NCI-H82 (cell line): ENCODE measurements at regions not wholly inside any gene's neighbourhood (a gene's known extent, or its start where the extent isn't known, plus 50 kb on each side); places are given as distances from the start of the nearest gene placed in this dataset.

Source experiments
- DNase-seq: peaks from one replicate; lab custom pipeline; 2025; lab: John Stamatoyannopoulos, UW

- no peak for DNase-seq
Measured at GRCh38 chr12:87793131-87793530, 236.1 kb downstream of the C12orf50 start.

DNA sequence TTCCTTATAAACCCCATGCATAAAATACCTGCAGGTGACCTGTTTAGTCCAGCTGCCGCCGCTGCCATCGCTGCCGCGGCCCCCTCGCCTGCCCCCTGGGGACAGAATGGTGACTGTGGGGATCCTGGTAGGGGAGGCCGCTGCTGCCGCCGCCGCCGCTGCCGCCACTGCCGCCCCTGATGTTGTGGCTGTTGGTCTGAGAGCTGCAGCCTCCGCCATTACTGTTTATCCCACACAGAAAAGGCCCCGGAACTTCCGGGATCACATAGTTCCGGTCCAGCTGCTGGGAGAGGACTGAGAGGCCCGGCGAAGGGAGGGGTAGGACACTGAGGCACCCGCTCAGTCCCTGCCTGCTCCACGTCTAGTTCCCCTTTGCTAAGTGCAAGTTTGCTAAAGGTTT, 244.9 kb downstream of the C12orf50 start:
- DNase-seq: peak; percentile 4

- no peak for DNase-seq
Measured at GRCh38 chr12:87783467-87783866, 245.7 kb downstream of the C12orf50 start.

DNA sequence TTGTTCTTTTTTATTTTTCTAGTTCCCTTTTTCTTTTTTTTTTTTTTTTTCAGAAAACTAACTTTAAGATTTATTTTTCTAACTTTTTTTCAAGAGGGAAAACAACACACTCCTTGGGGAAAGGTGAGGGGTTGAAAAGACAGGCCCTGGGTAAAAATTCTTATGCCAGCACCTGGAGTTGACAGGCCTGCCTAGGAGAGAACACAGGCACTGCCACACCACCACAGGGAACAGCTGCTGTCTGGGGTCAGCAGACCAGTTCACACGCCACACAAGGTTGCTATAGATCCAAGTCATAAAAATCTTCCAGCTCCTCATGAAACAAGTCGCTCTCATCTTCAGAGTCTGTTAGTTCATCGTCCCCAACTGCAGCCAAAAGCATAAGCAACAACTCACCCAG, 246.4 kb downstream of the C12orf50 start:
- DNase-seq: no peak

DNA sequence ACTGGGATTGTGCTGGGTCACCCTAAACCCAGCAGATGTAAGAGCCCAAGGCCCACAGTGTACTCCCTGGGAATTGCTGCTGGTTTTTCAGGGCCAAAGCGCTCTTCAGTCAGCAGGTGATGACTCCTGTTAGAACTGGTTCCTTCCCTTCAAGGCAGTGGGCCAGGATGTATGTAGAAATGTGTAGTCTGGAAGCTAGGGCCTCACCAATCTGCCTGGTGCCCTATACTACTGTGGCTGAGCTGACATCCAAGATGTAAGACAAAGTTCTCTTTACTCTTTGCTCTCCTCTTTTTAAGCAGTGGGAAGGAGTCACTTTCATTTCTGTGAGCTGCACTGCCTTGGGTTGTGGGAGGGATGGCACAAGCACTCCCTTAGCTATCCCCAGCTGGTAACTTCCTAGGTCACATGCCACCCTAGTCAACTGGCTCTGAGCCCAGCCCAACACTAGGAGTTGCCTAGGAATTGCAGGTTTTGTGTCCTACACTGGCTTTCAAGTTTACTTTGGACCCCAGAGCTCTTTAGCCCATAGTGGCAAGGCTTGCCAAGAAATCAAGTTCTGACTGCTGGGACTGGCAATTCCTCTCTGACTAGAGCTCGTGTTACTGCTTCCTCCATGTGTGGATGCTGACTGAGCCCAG, 249.2 kb downstream of the C12orf50 start:
- no peak for DNase-seq

DNA sequence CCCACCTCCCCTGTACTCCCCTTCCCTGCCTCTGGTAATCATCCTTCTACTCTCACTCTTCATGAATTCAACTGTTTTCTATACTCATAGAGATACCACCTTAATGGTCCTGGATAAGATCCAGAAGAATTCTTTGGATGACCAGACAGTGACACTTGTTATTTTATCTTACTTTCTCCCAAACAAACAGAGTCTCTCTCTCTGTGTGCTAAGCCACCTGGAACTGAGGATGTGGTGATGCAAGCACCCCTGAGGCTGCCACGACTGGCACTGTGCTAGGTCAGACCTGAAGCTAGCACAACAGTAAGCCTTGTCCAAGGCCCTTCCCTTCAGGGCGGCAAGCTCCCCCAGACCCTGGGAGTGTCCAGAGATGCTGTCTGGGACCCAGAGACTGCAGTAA, 250.2 kb downstream of the C12orf50 start:
- DNase-seq: no peak

- DNase-seq: no peak
Measured at GRCh38 chr12:87778065-87778464, 251.1 kb downstream of the C12orf50 start.

DNA sequence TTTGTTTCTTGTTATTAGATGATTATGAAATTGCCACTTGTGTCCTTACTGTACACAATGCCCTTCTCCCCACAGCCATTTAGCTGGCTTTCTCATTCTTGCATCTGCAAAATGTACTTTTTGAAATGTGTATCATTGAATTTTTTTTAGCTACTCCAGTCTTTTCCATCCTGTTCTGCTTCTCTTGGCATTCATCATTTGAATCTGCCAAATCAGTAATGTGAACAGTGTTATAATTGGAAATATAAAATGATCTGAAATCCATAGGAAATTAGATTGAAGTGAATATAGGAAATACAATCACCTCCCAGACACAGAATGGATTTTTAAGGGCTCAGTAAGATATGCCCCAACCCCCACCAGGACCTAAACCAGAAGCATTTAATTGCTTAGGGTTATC, 253.4 kb downstream of the C12orf50 start:
- no peak for DNase-seq

DNA sequence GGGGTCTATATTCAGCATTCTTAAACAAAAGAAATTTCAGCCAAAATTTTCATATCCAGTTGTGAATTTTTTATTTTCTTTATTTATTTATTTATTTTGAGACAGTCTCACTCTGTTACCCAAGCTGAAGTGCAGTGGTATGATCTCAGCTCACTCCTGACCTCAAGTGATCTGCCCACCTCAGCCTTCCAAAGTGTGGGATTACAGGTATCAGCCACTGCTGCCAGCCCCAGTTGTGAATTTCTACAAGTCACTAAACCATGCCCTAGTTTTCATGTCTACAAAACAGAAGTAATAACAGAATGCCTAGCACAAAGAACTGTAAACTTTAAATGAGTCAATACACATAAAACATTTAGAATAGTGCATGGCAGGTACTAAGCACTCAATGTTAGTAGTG, 254.2 kb downstream of the C12orf50 start:
- no peak for DNase-seq

- no peak for DNase-seq
Measured at GRCh38 chr12:87772401-87772800, 256.8 kb downstream of the C12orf50 start.

DNA sequence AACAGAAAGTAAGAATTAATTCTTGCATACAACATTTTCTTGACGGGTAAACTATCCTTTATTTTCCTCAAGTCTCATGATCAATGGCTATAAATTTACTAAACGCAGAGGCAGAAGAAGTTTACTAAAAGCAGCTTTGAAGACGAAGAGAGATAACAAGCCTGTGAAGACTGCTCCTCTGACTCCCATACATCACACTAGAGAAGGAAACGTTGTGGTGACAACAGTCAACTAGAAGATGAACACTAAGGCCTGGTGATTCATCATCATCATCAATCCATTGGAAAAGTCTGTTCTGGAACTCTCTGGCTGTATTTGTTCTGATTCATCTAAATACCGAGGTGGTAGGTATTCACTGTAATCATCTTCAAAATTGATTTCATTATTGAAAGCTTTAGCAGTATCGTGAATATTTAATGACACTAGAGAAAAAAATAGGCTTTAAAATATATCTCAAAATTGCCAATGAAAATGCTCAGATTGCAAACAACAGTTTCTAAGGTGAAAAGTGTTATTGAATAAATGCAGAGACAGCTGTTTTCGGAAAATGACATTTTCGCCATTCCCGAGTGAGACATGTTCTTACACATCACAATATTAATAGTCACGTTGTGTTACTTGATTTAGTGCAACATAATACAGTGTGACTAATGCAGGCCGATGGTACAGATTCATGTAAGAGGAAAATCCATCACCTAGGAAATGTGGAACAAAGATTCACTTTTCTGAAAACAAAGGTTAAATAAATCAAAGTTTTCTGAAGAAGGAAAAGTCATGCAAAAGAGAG, 260.5 kb downstream of the C12orf50 start:
- no peak for DNase-seq

DNA sequence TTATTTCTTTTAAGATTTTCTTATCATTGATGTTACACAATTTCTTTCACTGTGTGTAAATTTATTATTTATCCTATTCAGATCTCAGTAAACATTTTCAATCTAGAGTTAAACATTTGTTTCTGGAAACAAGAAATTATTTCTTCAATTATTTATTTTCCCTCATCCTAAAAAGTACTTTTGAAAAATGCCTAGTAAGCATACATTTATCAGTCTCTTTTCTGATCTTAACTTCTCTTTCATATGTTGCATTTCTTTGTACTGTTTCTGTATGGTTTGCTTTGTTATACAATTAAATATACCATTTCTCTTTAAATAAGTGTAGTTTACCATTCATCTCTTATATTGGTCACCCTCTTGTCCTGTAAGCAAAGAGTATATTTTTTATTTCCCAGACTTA, 263.2 kb downstream of the C12orf50 start:
- DNase-seq: no peak

DNA sequence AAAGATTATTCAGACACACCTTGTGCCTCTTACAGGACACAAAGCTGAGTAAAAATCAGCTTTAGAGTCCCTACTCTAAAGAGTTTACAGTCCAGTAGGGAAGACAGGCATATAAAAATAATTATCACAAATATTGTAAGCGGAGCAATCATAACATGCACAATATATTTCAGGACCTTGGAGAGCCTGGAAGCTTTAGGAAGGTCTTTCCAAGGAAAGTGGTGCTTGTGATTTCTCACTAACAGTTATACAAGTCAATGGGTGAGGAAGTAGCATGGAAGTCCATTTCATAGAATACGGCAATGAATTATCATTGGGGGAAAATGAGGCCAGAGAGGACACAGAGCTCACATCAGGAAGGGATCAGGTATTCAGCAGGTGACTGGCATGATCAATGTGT, 268.3 kb downstream of the C12orf50 start:
- DNase-seq: no peak

DNA sequence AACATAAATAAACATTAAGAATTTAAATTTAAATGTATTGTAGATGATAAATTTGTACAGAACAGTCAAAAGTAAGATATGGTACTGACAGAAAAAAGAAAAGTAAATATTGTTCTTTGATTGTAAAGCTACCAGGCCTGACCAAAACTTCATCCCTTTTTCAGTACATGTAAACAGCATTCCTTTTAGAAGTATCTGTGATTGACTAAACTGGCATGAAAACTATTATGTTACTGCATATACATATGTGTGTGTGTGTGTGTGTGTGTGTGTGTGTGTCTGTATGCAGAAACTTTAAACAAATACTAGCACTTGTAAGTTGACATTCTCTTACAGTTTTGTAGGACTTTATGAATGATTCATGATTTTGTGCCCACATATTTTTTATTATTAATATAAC, 270.9 kb downstream of the C12orf50 start:
- DNase-seq: no peak

DNA sequence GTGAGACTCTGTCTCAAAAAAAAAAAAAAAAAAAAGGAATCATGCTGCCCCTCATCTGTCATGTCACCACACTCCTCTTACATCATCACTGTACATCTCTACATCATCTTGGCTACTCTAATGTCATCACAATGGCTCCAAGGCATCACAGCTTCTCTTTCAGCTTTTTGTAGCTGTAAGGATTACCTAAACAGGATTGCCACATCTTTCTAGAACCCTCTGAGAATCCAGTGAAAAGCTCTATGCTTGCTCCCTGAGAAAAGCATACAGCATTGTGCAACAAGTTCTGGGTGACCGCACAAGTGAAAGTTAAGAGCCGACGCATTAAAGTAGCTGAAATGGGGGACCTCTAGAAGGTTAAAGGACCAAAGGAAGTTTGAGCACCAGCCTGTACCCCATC, 272.5 kb downstream of the C12orf50 start:
- no peak for DNase-seq

DNA sequence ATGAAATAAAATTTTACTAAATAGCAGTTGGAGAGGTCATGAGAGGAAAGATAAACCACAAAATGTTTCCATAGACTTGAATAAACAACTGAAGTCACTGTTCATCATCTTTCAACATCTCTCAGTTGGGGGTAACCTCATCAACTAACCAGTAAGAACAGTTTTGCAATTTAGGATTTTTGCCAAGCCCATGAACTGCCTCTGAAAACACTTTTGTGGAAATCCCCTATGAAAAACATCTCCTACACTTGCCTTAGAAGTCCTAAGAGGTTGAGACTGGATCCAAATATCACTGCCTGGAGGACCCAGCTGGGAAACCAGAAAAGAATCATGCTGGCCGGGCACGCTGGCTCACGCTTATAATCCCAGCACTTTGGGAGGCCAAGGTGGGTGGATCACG, 273.1 kb downstream of the C12orf50 start:
- no peak for DNase-seq

DNA sequence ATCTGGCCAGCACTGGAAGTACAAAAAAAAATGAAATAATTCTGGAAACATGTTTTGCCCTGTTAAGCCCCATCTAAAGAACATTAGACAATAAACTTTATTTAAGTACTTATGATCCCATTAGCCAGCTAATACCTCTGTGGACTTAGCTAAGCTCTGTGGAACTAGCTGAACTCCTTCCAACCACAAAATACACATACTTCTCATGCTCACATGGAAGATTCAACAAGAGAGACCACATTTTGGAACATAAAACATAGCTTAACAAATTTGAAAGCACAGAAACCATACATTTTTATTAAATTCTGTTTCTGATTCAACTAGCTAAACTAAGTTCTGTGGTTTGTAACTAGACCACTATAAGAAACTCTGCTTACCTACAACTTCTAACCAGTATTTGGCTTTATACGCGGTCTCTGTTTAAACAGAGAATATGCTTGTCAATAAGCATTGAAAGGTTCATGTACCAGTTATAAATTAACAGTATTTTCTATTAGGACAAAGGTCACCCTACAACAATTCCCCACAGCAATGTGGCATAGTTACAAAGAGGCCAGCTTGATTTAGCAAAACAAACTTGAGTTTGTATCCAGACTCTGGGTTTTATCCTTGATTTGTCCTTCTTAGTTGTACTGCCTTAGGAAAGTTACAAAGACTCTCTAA, 300.1 kb downstream of the C12orf50 start:
- peak; percentile 67 for DNase-seq

DNA sequence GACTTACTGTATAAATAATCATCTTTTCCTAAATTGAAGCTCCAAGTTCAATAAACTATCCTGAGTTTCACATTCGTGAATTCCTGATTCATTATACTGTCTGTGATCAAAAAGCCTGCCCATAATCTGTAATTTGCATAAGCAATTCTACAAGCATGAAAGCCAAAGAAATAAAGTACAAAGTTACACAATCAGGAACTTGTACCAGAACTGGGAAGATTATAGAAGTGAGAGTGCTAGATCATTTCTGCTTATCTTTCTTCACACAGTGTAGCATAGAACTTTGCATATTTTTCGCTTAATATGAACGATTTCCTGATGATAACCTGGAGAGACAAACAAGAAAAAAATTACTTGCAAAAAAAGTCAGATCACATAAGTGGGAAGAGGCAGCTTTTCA, 308.2 kb downstream of the C12orf50 start:
- no peak for DNase-seq

DNA sequence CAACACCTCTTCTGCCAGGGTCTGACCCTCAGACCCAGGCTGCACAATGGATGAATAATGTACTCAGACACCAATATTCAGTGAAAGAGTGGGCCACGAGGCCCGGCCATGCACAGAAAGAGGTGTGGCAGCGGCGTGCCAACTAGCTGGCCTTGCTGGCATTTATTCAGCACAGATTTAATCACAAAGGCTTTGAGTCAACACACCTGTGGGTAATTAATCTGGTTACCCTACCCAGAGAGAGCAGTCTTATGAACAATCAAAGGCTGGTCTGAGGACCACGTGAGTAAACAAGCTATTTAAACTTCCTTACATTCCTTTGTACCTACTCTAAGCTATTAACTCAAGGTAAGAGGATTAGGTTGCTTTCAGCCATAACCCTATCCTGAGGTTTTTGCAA, 324.8 kb downstream of the C12orf50 start:
- no peak for DNase-seq

DNA sequence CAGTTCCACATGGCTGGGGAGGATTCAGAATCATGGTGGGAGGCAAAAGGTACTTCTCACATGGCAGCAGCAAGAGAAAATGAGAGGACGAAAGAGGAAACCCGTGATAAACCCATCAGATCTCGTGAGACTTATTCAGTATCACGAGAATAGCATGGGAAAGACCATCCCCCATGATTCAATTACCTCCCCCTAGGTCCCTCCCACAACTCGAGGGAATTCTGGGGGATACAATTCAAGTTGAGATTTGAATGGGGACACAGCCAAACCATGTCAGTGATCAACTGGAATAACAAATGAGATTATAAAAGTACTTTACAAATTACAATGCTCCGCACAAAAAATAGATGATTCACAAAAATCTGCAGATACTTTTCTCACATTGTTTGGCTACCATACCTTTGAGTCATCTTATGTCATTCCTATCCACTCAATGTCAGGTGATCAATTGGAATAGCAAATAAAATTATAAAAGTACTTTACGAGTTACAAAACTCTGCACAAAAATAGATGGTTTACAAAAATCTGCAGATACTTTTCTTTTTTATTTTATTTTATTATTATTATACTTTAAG, 338.9 kb downstream of the C12orf50 start:
- DNase-seq: no peak

DNA sequence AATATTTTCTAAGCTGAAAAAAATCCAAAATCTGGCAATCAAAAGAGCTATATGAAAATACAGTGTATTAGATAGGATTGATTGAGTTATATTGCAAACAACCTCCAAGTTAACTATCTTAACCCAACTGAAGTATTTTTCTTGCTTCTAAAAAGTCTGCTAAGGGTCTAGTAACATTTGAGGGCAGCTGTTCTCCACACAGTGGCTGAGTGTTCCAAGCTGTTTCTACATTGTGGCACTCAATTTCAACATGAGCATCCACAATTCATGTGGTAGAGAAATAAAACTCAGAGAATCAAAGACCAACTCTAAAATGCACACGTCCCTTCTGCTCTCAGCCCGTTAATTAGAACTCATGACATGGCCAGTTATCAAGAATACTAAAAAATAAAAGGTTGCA, 340.0 kb downstream of the C12orf50 start:
- DNase-seq: no peak

GRCh38 chr12:87687362-87687761, 341.8 kb downstream of the C12orf50 start:
- no peak for DNase-seq

- DNase-seq: no peak
Measured at GRCh38 chr12:87685696-87686095, 343.5 kb downstream of the C12orf50 start.
